Osteoblast (primary cell): ENCODE measurements at regions not wholly inside any gene's neighbourhood (a gene's known extent, or its start where the extent isn't known, plus 50 kb on each side); places are given as distances from the start of the nearest gene placed in this dataset.

ENCODE experiments used
- DNase-seq: peaks from one replicate; pipeline ENCODE4 v3.0.0; 2011; ENCODE audit warnings: low spot score, mixed read lengths; ENCODE audit not compliant: insufficient read length; ENCODE audit errors: missing footprints
- H2AFZ ChIP-seq: 2 replicates; pipeline ENCODE4 v1.6.0; 2011; ENCODE audit warnings: mild to moderate bottlenecking, low read length
- H3K27ac ChIP-seq: 2 replicates; pipeline ENCODE4 v1.5.1; 2011; ENCODE audit warnings: mild to moderate bottlenecking, low read depth, low read length, moderate library complexity
- H3K27me3 ChIP-seq: 2 replicates; pipeline ENCODE4 v1.6.0; 2012; ENCODE audit warnings: mild to moderate bottlenecking, control low read depth, inconsistent platforms, low read length, moderate library complexity; ENCODE audit not compliant: insufficient read depth
- H3K36me3 ChIP-seq: 2 replicates; pipeline ENCODE4 v1.5.1; 2011; ENCODE audit warnings: mild to moderate bottlenecking, low read length, control low read depth, moderate library complexity; ENCODE audit not compliant: insufficient read depth
- H3K4me1 ChIP-seq: 2 replicates; pipeline ENCODE4 v1.5.1; 2011; ENCODE audit warnings: mild to moderate bottlenecking, low read length, control low read depth, moderate library complexity; ENCODE audit not compliant: insufficient read depth
- H3K4me2 ChIP-seq: 2 replicates; pipeline ENCODE4 v1.6.0; 2011; ENCODE audit warnings: mild to moderate bottlenecking, low read length; ENCODE audit not compliant: insufficient read depth
- H3K4me3 ChIP-seq: fragments of 200-600 bp; sonication (generic); 3 replicates; pipeline ENCODE4 v1.5.1; 2012; ENCODE audit warnings: mild to moderate bottlenecking, low read length, inconsistent platforms; ENCODE audit not compliant: insufficient read depth
- H3K79me2 ChIP-seq: 2 replicates; pipeline ENCODE4 v1.6.0; 2012; ENCODE audit warnings: mild to moderate bottlenecking, low read length, control low read depth, inconsistent platforms; ENCODE audit not compliant: insufficient read depth
- H3K9me3 ChIP-seq: 2 replicates; pipeline ENCODE4 v1.5.1; 2011; ENCODE audit warnings: low read depth, low read length, control low read depth
- H4K20me1 ChIP-seq: 2 replicates; pipeline ENCODE4 v1.6.0; 2012; ENCODE audit warnings: mild to moderate bottlenecking, low read length, control low read depth; ENCODE audit not compliant: insufficient read depth
- CTCF ChIP-seq: IDR thresholded peaks from 2 replicates; pipeline ENCODE4 v1.5.1; 2011; ENCODE audit warnings: mild to moderate bottlenecking, low read depth, low read length, moderate library complexity; ENCODE audit errors: extremely low read depth

GRCh38 chr22:48740731-48741405 lies 1086.8 kb downstream of the BRD1 start:
- Histone ChIP-seq H3K79me2 (no peaks in the 10 kb centered on the region), H3K9me3 (no peaks in the 10 kb centered on the region), H3K27ac (no peak overlapping the region), H2AFZ (no peak overlapping the region), H3K4me1 (no peaks in the 10 kb centered on the region), H3K36me3 (no peaks in the 10 kb centered on the region), H3K4me3 (no peak overlapping the region), H3K4me2 (no peak overlapping the region), H4K20me1 (no peaks in the 10 kb centered on the region), H3K27me3 (no peaks in the 10 kb centered on the region)
- TF ChIP-seq CTCF, result no peak
- peak; percentile 84 for DNase-seq

- no peak overlapping the region for H3K4me2 ChIP-seq
- no peak overlapping the region for H3K4me3 ChIP-seq
- no peak overlapping the region for H2AFZ ChIP-seq
- no peaks in the 10 kb centered on the region for H3K4me1 ChIP-seq
- H3K27me3 ChIP-seq, result no peaks in the 10 kb centered on the region
- no peak overlapping the region for H3K27ac ChIP-seq
- TF ChIP-seq CTCF, result no peak
- no peaks in the 10 kb centered on the region for H4K20me1 ChIP-seq
- peak; percentile 78 for DNase-seq
- no peaks in the 10 kb centered on the region for H3K36me3 ChIP-seq
- H3K79me2 ChIP-seq, result no peaks in the 10 kb centered on the region
- H3K9me3 ChIP-seq, result no peaks in the 10 kb centered on the region
Measured at GRCh38 chr22:48740086-48740730, 1087.5 kb downstream of the BRD1 start.

GRCh38 chr22:48739348-48740085 lies 1088.2 kb downstream of the BRD1 start:
- DNase-seq, result peak; percentile 66
- no peak for TF ChIP-seq CTCF
- H3K9me3 ChIP-seq, result no peaks in the 10 kb centered on the region

More at GRCh38 chr22:48739348-48740085, 1088.2 kb downstream of the BRD1 start:
- Histone ChIP-seq H4K20me1 (no peaks in the 10 kb centered on the region), H3K36me3 (no peaks in the 10 kb centered on the region), H3K27me3 (no peaks in the 10 kb centered on the region), H3K4me2 (no peak overlapping the region), H2AFZ (no peak overlapping the region), H3K4me3 (no peak overlapping the region), H3K4me1 (no peaks in the 10 kb centered on the region), H3K27ac (no peak overlapping the region), H3K79me2 (no peaks in the 10 kb centered on the region)
